Left ventricle myocardium superior (tissue), 1 donor: ENCODE measurements at regions not wholly inside any gene's neighbourhood (a gene's known extent, or its start where the extent isn't known, plus 50 kb on each side); places are given as distances from the start of the nearest gene placed in this dataset.

ENCODE experiments used
- ATAC-seq: fragments of 200-7000 bp; cut with Tn5 transposase; one replicate; pipeline ENCODE4 v1.9.1; 2020; ENCODE audit warnings: mild to moderate bottlenecking, moderate library complexity
- DNase-seq: peaks from one replicate; pipeline ENCODE4 v3.0.0-alpha.2; 2020
- intact Hi-C: fragments of 100-400 bp; cut with micrococcal nuclease; formaldehyde crosslinking; loops from one replicate; pipeline ENCODE4 v1.11.0; 2022
- donor health status: DM: no; HTN: yes; CAD: no; lungs with severe emphysema.

- DNase-seq (no peak), ATAC-seq (no peak)
- intact Hi-C loops, result no loop called here
These were observed 322.3 kb upstream of the SULF2 start for GRCh38 chr20:48107560-48107959.

GRCh38 chr20:48106428-48106827, 321.1 kb upstream of the SULF2 start:
- DNase-seq (no peak), ATAC-seq (no peak)
- intact Hi-C loops, result no loop called here

- ATAC-seq, result no peak
- no peak for DNase-seq
- intact Hi-C loops, result no loop called here
These were observed 320.2 kb upstream of the SULF2 start for GRCh38 chr20:48105526-48105925.

GRCh38 chr20:48102931-48103660, 317.8 kb upstream of the SULF2 start:
- intact Hi-C loops, result no loop called here

GRCh38 chr20:48102076-48102787, 317.0 kb upstream of the SULF2 start:
- no peak for ATAC-seq
- intact Hi-C loops, result no loop called here
- DNase-seq, result no peak

More at GRCh38 chr20:48102931-48103660, 317.8 kb upstream of the SULF2 start:
- DNase-seq (no peak), ATAC-seq (no peak)

GRCh38 chr20:48100483-48100882, 315.2 kb upstream of the SULF2 start:
- DNase-seq, result no peak
- intact Hi-C loops, result no loop called here
- no peak for ATAC-seq

- no peak for DNase-seq
- intact Hi-C loops, result no loop called here
- ATAC-seq, result no peak
These were observed 313.6 kb upstream of the SULF2 start for GRCh38 chr20:48098866-48099265.

GRCh38 chr20:48098099-48098498, 312.8 kb upstream of the SULF2 start:
- intact Hi-C loops, result no loop called here
- no peak for DNase-seq
- no peak for ATAC-seq

- intact Hi-C loops, result no loop called here
- no peak for DNase-seq
- peak; percentile 62 for ATAC-seq
These were observed 311.9 kb upstream of the SULF2 start for GRCh38 chr20:48096957-48097890.

GRCh38 chr20:48096212-48096875, 311.1 kb upstream of the SULF2 start:
- ATAC-seq, result no peak
- intact Hi-C loops, result no loop called here
- no peak for DNase-seq

- ATAC-seq (no peak), DNase-seq (no peak)
- intact Hi-C loops, result no loop called here
These were observed 309.7 kb upstream of the SULF2 start for GRCh38 chr20:48094944-48095343.

GRCh38 chr20:48094196-48094749, 309.0 kb upstream of the SULF2 start:
- DNase-seq (no peak), ATAC-seq (no peak)
- intact Hi-C loops, result no loop called here

GRCh38 chr20:48092596-48093280, 307.5 kb upstream of the SULF2 start:
- DNase-seq (no peak), ATAC-seq (no peak)
- intact Hi-C loops, result no loop called here

- no peak for DNase-seq
- intact Hi-C loops, result no loop called here
- ATAC-seq, result no peak
These were observed 305.5 kb upstream of the SULF2 start for GRCh38 chr20:48090784-48091183.

- intact Hi-C loops, result no loop called here
- ATAC-seq (no peak), DNase-seq (no peak)
These were observed 305.0 kb upstream of the SULF2 start for GRCh38 chr20:48090314-48090713.

- ATAC-seq (no peak), DNase-seq (no peak)
- intact Hi-C loops, result no loop called here
These were observed 295.3 kb upstream of the SULF2 start for GRCh38 chr20:48080583-48080982.

GRCh38 chr20:48079028-48079427, 293.7 kb upstream of the SULF2 start:
- no peak for DNase-seq
- intact Hi-C loops, result no loop called here

GRCh38 chr20:48076747-48077146, 291.5 kb upstream of the SULF2 start:
- ATAC-seq (no peak), DNase-seq (no peak)
- intact Hi-C loops, result no loop called here

More at GRCh38 chr20:48079028-48079427, 293.7 kb upstream of the SULF2 start:
- no peak for ATAC-seq
